Immature natural killer cell (primary cell): ENCODE measurements at regions not wholly inside any gene's neighbourhood (a gene's known extent, or its start where the extent isn't known, plus 50 kb on each side); places are given as distances from the start of the nearest gene placed in this dataset.

Source experiments
- DNase-seq, 3 donors: peaks; one replicate each; pipeline ENCODE4 v3.0.0; 2022; ENCODE audit warnings: mixed read lengths in 1 of 3
- H3K27ac Mint-ChIP-seq, 6 donors: one replicate each; pipeline ENCODE4 v1.8.0; 2020; ENCODE audit warnings: mixed read lengths in 6 of 6, mild to moderate bottlenecking in 5 of 6, inconsistent platforms in 4 of 6, moderate library complexity in 3 of 6
- H3K27me3 Mint-ChIP-seq, 3 donors: one replicate each; pipeline ENCODE4 v1.8.0; 2020 to 2021; ENCODE audit warnings: low read depth in 3 of 3, mild to moderate bottlenecking in 3 of 3, mixed read lengths in 3 of 3, moderate library complexity in 3 of 3, inconsistent platforms in 1 of 3
- H3K36me3 Mint-ChIP-seq, 3 donors: one replicate each; pipeline ENCODE4 v1.8.0; 2020; ENCODE audit warnings: mixed read lengths in 3 of 3, inconsistent platforms in 2 of 3, mild to moderate bottlenecking in 2 of 3
- H3K4me1 Mint-ChIP-seq, 2 donors: one replicate each; pipeline ENCODE4 v1.8.0; 2020; ENCODE audit warnings: inconsistent platforms in 2 of 2, mild to moderate bottlenecking in 2 of 2, mixed read lengths in 2 of 2, moderate library complexity in 1 of 2
- H3K4me3 Mint-ChIP-seq, 5 donors: one replicate each; pipeline ENCODE4 v1.8.0; 2020; ENCODE audit warnings: mild to moderate bottlenecking in 5 of 5, mixed read lengths in 5 of 5, inconsistent platforms in 3 of 5, moderate library complexity in 3 of 5
- H3K9me3 Mint-ChIP-seq, 6 donors: one replicate each; pipeline ENCODE4 v1.8.0; 2020; ENCODE audit warnings: mild to moderate bottlenecking in 6 of 6, mixed read lengths in 6 of 6, inconsistent platforms in 4 of 6, moderate library complexity in 3 of 6

DNA sequence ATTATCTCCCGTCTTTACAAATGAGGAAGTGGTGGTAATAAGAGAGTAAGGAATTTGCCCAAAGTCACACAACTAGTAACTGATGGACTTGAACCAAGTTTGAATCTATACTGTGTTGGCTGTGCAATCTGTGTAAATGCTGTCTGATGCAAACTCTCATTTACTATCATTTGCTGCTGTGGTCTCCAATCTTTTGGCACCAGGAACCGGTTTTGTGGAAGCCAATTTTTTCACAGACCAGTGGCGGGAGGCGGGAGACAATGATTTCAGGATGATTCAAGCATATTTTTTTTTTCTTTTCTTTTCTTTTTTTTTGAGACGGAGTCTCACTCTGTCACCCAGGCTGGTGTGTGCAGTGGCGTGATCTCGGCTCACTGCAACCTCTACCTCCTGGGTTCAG, 450.0 kb upstream of the FZD8 start:
- Mint-ChIP-seq H3K4me3 (no peak overlapping the region), H3K27ac (no peak overlapping the region)

DNA sequence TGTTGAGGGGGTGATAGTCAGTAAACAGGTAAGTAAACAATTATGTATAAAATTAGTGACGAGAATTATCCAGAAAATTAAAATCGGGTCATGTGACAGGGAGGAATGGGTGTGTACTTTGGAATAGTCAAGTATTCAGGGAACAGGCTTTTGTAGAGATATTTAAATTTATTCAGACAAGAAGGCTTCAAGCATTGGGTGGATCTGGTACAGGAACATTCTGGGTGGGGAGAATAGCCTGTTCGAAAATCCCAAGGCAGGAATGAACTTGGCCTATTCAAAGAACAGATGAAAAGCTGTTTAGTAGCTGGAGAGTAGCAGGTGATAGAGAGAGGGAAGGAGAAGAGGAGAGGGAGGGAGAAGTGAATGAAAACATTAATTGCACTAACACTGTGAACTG, 448.9 kb upstream of the FZD8 start:
- no peak for DNase-seq
- no peaks in the 10 kb centered on the region for H3K36me3 Mint-ChIP-seq
- H3K4me3 Mint-ChIP-seq, result no peak overlapping the region
- peaks cover 0 to 1% (median 0%) of the 10 kb centered on the region in 3 donors for H3K27me3 Mint-ChIP-seq
- H3K4me1 Mint-ChIP-seq, result no peaks in the 10 kb centered on the region
- H3K9me3 Mint-ChIP-seq, result peaks cover 2 to 17% (median 8%) of the 10 kb centered on the region in 6 donors
- H3K27ac Mint-ChIP-seq, result no peak overlapping the region

More for the DNA sequence above, 450.0 kb upstream of the FZD8 start:
- Mint-ChIP-seq H3K27me3 (peaks cover 0 to 1% (median 0%) of the 10 kb centered on the region in 3 donors), H3K9me3 (peaks cover 2 to 17% (median 8%) of the 10 kb centered on the region in 6 donors), H3K4me1 (no peaks in the 10 kb centered on the region), H3K36me3 (no peaks in the 10 kb centered on the region)
- DNase-seq, result no peak

- no peaks in the 10 kb centered on the region for H3K36me3 Mint-ChIP-seq
- H3K4me3 Mint-ChIP-seq, result no peak overlapping the region
- H3K4me1 Mint-ChIP-seq, result no peaks in the 10 kb centered on the region
- no peak overlapping the region for H3K27ac Mint-ChIP-seq
- peaks cover 2 to 20% (median 12%) of the 10 kb centered on the region in 6 donors for H3K9me3 Mint-ChIP-seq
- peaks cover 0 to 3% (median 0%) of the 10 kb centered on the region in 3 donors for H3K27me3 Mint-ChIP-seq
- no peak for DNase-seq
These were observed 447.8 kb upstream of the FZD8 start for GRCh38 chr10:36089790-36090440.

DNA sequence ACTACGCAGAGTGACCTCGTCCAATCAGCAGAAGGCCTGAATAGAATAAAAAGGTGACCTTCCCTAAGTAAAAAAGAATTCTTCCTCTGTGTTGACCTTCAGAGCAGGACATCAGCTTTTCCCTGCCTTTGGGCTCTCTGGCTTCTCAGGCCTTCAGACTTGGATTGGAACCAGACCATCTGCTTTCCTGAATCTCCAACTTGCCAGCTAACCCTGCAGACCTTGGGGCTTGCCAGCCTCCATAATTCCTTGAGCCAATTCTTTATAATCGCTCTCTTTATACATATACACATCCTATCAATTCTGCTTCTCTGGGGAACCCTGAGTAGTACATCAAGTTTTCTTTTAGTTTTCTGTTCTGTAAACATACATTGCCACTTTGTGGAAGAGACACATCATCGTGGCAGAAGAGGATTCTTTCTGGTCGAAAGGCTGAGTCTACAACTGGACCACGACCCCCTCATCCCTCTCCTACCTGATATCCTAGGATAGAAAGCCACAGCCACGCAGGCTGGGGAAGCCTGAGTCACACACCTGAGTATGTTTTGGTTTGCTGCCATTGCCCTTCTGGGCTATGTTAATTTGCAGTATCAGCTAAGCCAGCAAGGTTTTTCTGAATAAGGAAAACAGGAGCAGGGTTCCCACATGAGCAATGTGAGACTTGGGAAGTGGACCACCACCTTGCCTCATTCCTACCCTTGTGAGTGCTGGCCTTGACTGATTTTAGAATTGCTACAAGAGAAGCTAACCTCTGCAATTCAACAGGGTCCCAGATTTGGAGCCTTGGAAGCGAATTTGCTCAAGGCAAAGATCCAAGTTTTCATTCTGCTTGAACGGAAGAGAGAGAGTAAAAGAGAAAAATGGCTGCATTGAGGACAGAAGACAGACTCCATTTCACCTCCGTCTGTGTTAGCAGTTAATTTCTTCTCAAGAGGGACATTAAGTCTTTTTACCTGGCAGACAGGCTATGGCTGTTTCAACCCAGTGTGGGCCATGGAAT, 445.2 kb upstream of the FZD8 start:
- Mint-ChIP-seq H3K9me3 (peaks cover 0 to 20% (median 11%) of the 10 kb centered on the region in 6 donors), H3K4me3 (no peak overlapping the region), H3K36me3 (no peaks in the 10 kb centered on the region), H3K27ac (no peak overlapping the region), H3K27me3 (peaks cover 0 to 3% (median 0%) of the 10 kb centered on the region in 3 donors), H3K4me1 (no peaks in the 10 kb centered on the region)
- DNase-seq, result no peak

- Mint-ChIP-seq H3K27me3 (no peaks in the 10 kb centered on the region), H3K9me3 (peaks cover 0 to 12% (median 0%) of the 10 kb centered on the region in 6 donors), H3K4me3 (no peak overlapping the region), H3K4me1 (no peaks in the 10 kb centered on the region), H3K27ac (no peak overlapping the region), H3K36me3 (no peaks in the 10 kb centered on the region)
- DNase-seq, result no peak
These were observed 433.1 kb upstream of the FZD8 start for GRCh38 chr10:36075196-36075595.

DNA sequence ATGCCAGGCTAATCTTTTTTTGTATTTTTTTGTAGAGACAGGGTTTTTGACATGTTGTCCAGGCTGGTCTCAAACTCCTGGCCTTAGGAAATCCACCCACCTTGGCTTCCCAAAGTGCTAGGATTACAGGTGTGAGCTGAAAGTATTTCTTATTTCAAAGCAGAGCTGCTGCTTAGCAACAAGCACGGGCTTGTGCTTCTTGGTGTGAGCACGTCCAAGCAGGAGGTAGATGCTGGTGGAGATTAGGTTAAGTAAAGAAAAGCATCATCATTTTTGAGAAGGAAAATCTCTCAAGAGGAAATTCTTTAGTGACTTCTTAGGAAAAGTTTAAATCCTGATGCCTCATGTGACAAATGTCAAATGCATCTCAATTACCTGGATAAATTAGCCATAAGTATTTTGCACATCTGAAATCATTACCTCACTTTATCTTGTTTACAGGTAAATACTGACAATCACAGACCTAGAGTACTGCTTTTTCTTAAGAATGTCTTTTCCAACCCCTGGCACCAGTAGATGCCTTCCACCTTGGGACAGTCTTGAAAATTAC, 431.8 kb upstream of the FZD8 start:
- Mint-ChIP-seq H3K4me3 (no peak overlapping the region), H3K27me3 (no peaks in the 10 kb centered on the region), H3K4me1 (no peaks in the 10 kb centered on the region), H3K36me3 (no peaks in the 10 kb centered on the region), H3K9me3 (peaks cover 0 to 3% (median 0%) of the 10 kb centered on the region in 6 donors), H3K27ac (no peak overlapping the region)
- DNase-seq, result no peak

GRCh38 chr10:36068542-36068941, 426.4 kb upstream of the FZD8 start:
- no peak overlapping the region for H3K4me3 Mint-ChIP-seq
- no peaks in the 10 kb centered on the region for H3K36me3 Mint-ChIP-seq
- DNase-seq, result no peak
- H3K9me3 Mint-ChIP-seq, result peaks cover 0 to 18% (median 3%) of the 10 kb centered on the region in 6 donors
- H3K4me1 Mint-ChIP-seq, result no peaks in the 10 kb centered on the region
- no peaks in the 10 kb centered on the region for H3K27me3 Mint-ChIP-seq
- no peak overlapping the region for H3K27ac Mint-ChIP-seq

GRCh38 chr10:36067748-36068147, 425.7 kb upstream of the FZD8 start:
- no peaks in the 10 kb centered on the region for H3K36me3 Mint-ChIP-seq
- no peaks in the 10 kb centered on the region for H3K4me1 Mint-ChIP-seq
- peaks cover 0 to 18% (median 3%) of the 10 kb centered on the region in 6 donors for H3K9me3 Mint-ChIP-seq
- no peaks in the 10 kb centered on the region for H3K27me3 Mint-ChIP-seq
- no peak for DNase-seq
- H3K27ac Mint-ChIP-seq, result no peak overlapping the region
- H3K4me3 Mint-ChIP-seq, result no peak overlapping the region

- Mint-ChIP-seq H3K36me3 (no peaks in the 10 kb centered on the region), H3K9me3 (peaks cover 0 to 18% (median 3%) of the 10 kb centered on the region in 6 donors), H3K27me3 (no peaks in the 10 kb centered on the region), H3K4me1 (no peaks in the 10 kb centered on the region), H3K4me3 (no peak overlapping the region), H3K27ac (no peak overlapping the region)
- DNase-seq, result no peak
These were observed 424.8 kb upstream of the FZD8 start for GRCh38 chr10:36066850-36067249.

DNA sequence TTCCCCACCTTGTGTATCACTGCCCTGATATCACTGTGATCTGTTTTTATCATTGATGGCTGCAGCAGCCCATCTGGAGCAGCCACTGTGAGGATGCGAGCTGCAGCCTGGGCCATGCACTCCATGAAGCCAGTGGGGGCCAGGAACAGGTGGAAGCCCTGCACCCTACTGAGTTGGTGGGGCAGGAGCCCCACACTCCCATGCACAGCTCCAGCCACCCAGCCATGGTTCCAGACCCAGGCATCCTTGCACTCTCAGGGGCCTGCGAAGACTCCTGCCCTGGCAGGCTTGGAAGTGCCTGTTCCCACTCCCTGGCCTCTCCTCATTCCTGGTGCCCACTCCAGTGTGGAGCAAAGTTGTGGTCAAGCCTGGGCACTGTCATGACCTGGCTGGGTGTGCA, 424.0 kb upstream of the FZD8 start:
- H3K9me3 Mint-ChIP-seq, result peaks cover 0 to 18% (median 3%) of the 10 kb centered on the region in 6 donors
- H3K36me3 Mint-ChIP-seq, result no peaks in the 10 kb centered on the region
- H3K27me3 Mint-ChIP-seq, result peaks cover 0 to 1% (median 0%) of the 10 kb centered on the region in 3 donors
- no peaks in the 10 kb centered on the region for H3K4me1 Mint-ChIP-seq
- no peak overlapping the region for H3K27ac Mint-ChIP-seq
- no peak overlapping the region for H3K4me3 Mint-ChIP-seq
- no peak for DNase-seq

GRCh38 chr10:36063396-36063795, 421.3 kb upstream of the FZD8 start:
- Mint-ChIP-seq H3K36me3 (no peaks in the 10 kb centered on the region), H3K27me3 (peaks cover 0 to 1% (median 0%) of the 10 kb centered on the region in 3 donors), H3K9me3 (peaks cover 0 to 28% (median 7%) of the 10 kb centered on the region in 6 donors), H3K4me3 (no peak overlapping the region), H3K4me1 (no peaks in the 10 kb centered on the region), H3K27ac (no peak overlapping the region)
- no peak for DNase-seq

- Mint-ChIP-seq H3K27ac (no peak overlapping the region), H3K36me3 (peaks cover 0 to 4% (median 0%) of the 10 kb centered on the region in 3 donors), H3K27me3 (peaks cover 0 to 2% (median 1%) of the 10 kb centered on the region in 3 donors), H3K4me1 (no peaks in the 10 kb centered on the region), H3K9me3 (peaks cover 6 to 32% (median 7%) of the 10 kb centered on the region in 6 donors), H3K4me3 (no peak overlapping the region)
- no peak for DNase-seq
These were observed 415.6 kb upstream of the FZD8 start for GRCh38 chr10:36057731-36058130.

DNA sequence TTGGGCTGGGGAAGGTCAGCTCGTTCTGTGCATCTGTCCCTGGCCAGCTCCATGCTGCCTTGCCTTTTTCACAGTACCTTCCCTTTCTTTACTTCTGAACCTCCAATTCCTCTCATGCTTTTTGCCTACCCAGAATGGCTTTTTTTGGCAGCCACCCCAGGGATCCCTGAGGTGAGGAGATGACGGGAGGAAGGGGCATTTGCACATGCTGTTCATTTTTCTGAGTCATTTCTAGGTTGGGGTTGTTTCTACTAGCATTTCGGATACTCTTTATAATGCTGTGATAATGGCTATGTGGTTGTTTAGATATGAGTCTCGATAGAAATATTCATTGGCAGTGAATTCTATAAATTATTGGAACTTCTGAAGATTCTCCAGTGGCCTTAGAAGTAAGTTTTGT, 415.1 kb upstream of the FZD8 start:
- no peak overlapping the region for H3K27ac Mint-ChIP-seq
- peaks cover 5 to 32% (median 7%) of the 10 kb centered on the region in 6 donors for H3K9me3 Mint-ChIP-seq
- no peaks in the 10 kb centered on the region for H3K4me1 Mint-ChIP-seq
- H3K4me3 Mint-ChIP-seq, result no peak overlapping the region
- DNase-seq, result no peak
- peaks cover 0 to 2% (median 1%) of the 10 kb centered on the region in 3 donors for H3K27me3 Mint-ChIP-seq
- H3K36me3 Mint-ChIP-seq, result peaks cover 0 to 4% (median 0%) of the 10 kb centered on the region in 3 donors

GRCh38 chr10:36053775-36054174, 411.7 kb upstream of the FZD8 start:
- DNase-seq, result no peak
- H3K4me1 Mint-ChIP-seq, result no peaks in the 10 kb centered on the region
- H3K4me3 Mint-ChIP-seq, result no peak overlapping the region
- H3K27ac Mint-ChIP-seq, result no peak overlapping the region
- H3K27me3 Mint-ChIP-seq, result peaks cover 0 to 2% (median 0%) of the 10 kb centered on the region in 3 donors
- peaks cover 0 to 22% (median 5%) of the 10 kb centered on the region in 6 donors for H3K9me3 Mint-ChIP-seq
- H3K36me3 Mint-ChIP-seq, result peaks cover 0 to 4% (median 0%) of the 10 kb centered on the region in 3 donors
